Kidney (tissue), 13 donors: ENCODE measurements at regions not wholly inside any gene's neighbourhood (a gene's known extent, or its start where the extent isn't known, plus 50 kb on each side); places are given as distances from the start of the nearest gene placed in this dataset.

Source experiments
- DNase-seq, 5 donors: peaks; one replicate each; pipeline ENCODE4 v3.0.0-alpha.2; 2013 to 2020
- FAIRE-seq: peaks from 2 replicates; lab custom pipeline; 2012; peaks lifted over from hg19 to GRCh38; lab: Jason Lieb, UNC
- H3K27ac ChIP-seq, 2 donors: one replicate each; pipeline ENCODE4 v1.7.0; 2013; ENCODE audit warnings: low read depth in 2 of 2, low read length in 2 of 2, inconsistent platforms in 1 of 2
- H3K27me3 ChIP-seq: one replicate; pipeline ENCODE4 v1.7.1; 2013; ENCODE audit warnings: low read length, inconsistent platforms; ENCODE audit not compliant: control insufficient read depth, insufficient read depth
- H3K36me3 ChIP-seq, 3 donors: one replicate each; pipeline versions ENCODE4 v1.7.0 to v1.7.1; 2013; ENCODE audit warnings: low read length in 3 of 3, control low read depth in 1 of 3, inconsistent platforms in 1 of 3; ENCODE audit not compliant: insufficient read depth in 3 of 3, control insufficient read depth in 2 of 3
- H3K4me1 ChIP-seq, 3 donors: one replicate each; pipeline versions ENCODE4 v1.7.0 to v1.7.1; 2013; ENCODE audit warnings: low read length in 3 of 3, inconsistent platforms in 1 of 3, low read depth in 1 of 3; ENCODE audit not compliant: control insufficient read depth in 2 of 3, insufficient read depth in 2 of 3
- H3K4me3 ChIP-seq, 3 donors: one replicate each; pipeline versions ENCODE4 v1.7.0 to v1.8.1; 2013; ENCODE audit warnings: low read length in 3 of 3, control low read depth in 1 of 3, inconsistent platforms in 1 of 3
- H3K9ac ChIP-seq, 3 donors: one replicate each; pipeline versions ENCODE4 v1.7.0 to v1.7.1; 2013; ENCODE audit warnings: low read length in 3 of 3, control low read depth in 1 of 3, inconsistent platforms in 1 of 3
- H3K9me3 ChIP-seq, 3 donors: one replicate each; pipeline versions ENCODE4 v1.7.0 to v1.7.1; 2013; ENCODE audit warnings: low read length in 3 of 3, control low read depth in 1 of 3, inconsistent platforms in 1 of 3; ENCODE audit not compliant: control insufficient read depth in 2 of 3, insufficient read depth in 1 of 3
- CTCF ChIP-seq: IDR thresholded peaks from 3 replicates; pipeline ENCODE4 v1.5.1; 2012; ENCODE audit warnings: mild to moderate bottlenecking, moderate library complexity, borderline replicate concordance; ENCODE audit not compliant: insufficient read depth; ENCODE audit errors: extremely low read depth
- intact Hi-C: fragments of 100-400 bp; cut with DNase I; formaldehyde crosslinking; loops from one replicate; pipeline ENCODE4 v1.11.1; 2022
- donor health status: control.
- donor health status: control.
- donor health status: control.
- donor health status: control.
- donor health status: control.
- donor health status: DM: yes; HTN: yes; CAD: no.
- donor health status: Normal renal cell carcinoma (clear cell type).

DNA sequence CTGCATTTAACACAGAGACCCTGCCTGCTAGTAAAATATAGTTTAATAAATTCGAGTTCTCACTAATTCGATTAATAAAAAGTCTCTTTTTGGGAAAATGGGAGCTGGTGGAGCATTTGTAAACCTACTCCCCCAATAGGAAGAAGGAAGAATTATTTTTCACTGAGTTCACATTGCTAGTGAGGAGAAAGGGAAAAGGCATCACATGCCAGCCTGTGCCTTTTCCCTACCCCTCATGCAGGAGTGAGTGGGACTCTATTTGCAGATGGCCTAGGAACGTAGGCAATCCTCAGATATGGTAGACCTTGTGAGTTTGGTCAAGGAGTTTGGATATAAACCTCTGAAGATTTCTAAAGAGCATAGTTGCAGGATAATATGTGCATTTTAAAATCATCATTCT lies 218.4 kb upstream of the TRIB2 start:
- no peak overlapping the region for H3K9ac ChIP-seq
- no peaks in the 10 kb centered on the region for H3K27me3 ChIP-seq
- DNase-seq (no peak), FAIRE-seq (no peak)
- no peak overlapping the region for H3K27ac ChIP-seq
- no peaks in the 10 kb centered on the region for H3K36me3 ChIP-seq
- no peaks in the 10 kb centered on the region for H3K9me3 ChIP-seq
- intact Hi-C loops, result no loop called here
- no peak overlapping the region for H3K4me3 ChIP-seq
- no peak for TF ChIP-seq CTCF
- no peaks in the 10 kb centered on the region for H3K4me1 ChIP-seq

GRCh38 chr2:12498704-12499103 lies 218.0 kb upstream of the TRIB2 start:
- no peak for TF ChIP-seq CTCF
- Histone ChIP-seq H3K27ac (no peak overlapping the region), H3K4me3 (no peak overlapping the region), H3K9me3 (no peaks in the 10 kb centered on the region), H3K9ac (no peak overlapping the region), H3K27me3 (no peaks in the 10 kb centered on the region), H3K4me1 (no peaks in the 10 kb centered on the region), H3K36me3 (no peaks in the 10 kb centered on the region)
- FAIRE-seq (no peak), DNase-seq (no peak)
- intact Hi-C loops, result no loop called here

DNA sequence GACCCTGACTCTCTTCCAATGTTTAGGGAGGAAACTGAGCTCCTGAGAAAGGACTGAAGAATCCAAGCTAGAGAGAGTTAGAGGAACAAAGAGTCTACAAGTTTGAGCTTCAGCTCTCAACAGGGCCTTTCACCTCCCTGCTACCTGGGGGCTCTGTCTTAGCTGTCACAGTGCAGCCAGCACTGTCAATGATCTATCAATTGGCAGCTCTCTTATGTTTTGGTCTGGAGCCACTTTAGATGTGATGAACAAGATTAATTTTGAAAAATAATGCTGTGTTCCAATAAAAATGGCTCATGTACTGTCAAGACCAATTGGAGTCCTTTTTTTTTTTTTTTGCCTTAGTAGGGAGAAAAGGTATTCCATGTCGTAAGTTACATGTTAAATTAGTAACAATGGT lies 215.8 kb upstream of the TRIB2 start:
- DNase-seq, result no peak

More for the DNA sequence above, 215.8 kb upstream of the TRIB2 start:
- H3K9me3 ChIP-seq, result no peaks in the 10 kb centered on the region
- H3K36me3 ChIP-seq, result no peaks in the 10 kb centered on the region
- H3K27me3 ChIP-seq, result no peaks in the 10 kb centered on the region
- H3K9ac ChIP-seq, result no peak overlapping the region
- no peak overlapping the region for H3K4me3 ChIP-seq
- H3K4me1 ChIP-seq, result no peaks in the 10 kb centered on the region
- no peak for TF ChIP-seq CTCF
- FAIRE-seq, result no peak
- intact Hi-C loops, result no loop called here
- H3K27ac ChIP-seq, result no peak overlapping the region
